ENCODE measurements at regions not wholly inside any gene's neighbourhood (a gene's known extent, or its start where the extent isn't known, plus 50 kb on each side); places are given as distances from the start of the nearest gene placed in this dataset.
"Not testable (repeated sequence)": the region's sequence is repeated elsewhere in the genome, so short reads cannot be mapped to it uniquely, and the experiment has no call there.

DNA sequence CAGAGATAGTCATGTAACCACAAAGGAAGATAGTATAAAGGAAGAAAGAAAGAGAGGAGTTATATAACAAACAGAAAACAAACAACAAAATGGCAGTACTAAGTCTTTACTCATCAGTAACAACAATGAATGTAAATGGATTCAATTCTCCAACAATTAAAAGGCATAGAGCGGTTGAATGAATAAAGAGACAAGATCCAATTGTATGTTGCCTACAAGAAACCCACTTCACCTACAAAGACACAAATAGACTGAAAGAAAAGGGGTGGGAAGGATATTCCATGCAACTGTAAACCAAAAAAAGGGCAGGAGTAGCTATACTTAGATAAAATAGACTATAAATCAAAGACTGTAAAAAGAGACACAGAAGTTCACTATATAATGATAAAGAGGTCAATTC lies 157.3 kb upstream of the CREB1 start:
- H3K27me3 ChIP-seq (ENCODE audit: control insufficient read depth, insufficient read depth, low read length): no peaks in the 10 kb centered on the region
- H3K27ac ChIP-seq (ENCODE audit: low read depth, low read length): no peak overlapping the region
- no peak overlapping the region for H3K4me3 ChIP-seq (ENCODE audit: low read depth, low read length)
- 0 out of 2 replicates have a peak, but pooled peaks cover 6% of the 10 kb centered on the region for H3K4me1 ChIP-seq (ENCODE audit: control insufficient read depth, insufficient read depth, low read length)
- no peaks in the 10 kb centered on the region for H3K36me3 ChIP-seq (ENCODE audit: control insufficient read depth, insufficient read depth, low read length)
- H3K9me3 ChIP-seq (ENCODE audit: control insufficient read depth, insufficient read depth, low read length): no peaks in the 10 kb centered on the region
- H3K9ac ChIP-seq (ENCODE audit: low read depth, low read length): no peak overlapping the region

DNA sequence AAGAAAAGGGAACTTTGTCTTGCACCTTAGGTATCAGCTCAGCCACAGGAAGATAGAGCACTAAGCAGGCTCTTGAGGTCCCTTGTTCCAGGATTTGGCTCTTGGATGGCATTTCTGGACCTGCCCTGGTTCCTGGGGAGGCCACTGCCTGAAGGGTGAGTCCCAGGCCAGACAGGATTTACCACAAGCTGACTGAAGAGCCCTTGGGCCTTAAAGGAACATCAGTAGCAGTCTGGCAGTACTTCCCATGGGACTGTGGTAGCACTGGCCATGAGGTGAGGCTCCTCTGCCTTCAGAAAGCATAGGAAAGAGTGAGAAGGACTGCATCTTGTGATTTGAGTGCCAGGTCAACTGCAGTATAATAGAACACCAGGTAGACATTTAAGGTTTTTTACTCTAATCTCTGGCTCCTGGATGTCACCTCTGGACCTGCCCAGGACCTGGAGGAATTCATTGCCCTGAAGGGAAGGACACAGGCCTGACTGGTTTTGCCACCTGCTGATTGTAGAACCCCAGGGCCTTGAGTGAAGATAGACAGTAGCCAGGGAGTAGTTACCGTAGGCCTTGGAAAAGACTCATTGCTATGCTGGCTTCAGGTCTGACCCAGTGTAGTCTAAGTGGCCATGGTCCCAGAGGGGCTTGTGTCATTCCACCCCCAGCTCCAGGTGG lies 154.4 kb upstream of the CREB1 start:
- Histone ChIP-seq H3K27ac (ENCODE audit: low read depth, low read length) (no peak overlapping the region), H3K27me3 (ENCODE audit: control insufficient read depth, insufficient read depth, low read length) (no peaks in the 10 kb centered on the region), H3K4me3 (ENCODE audit: low read depth, low read length) (no peak overlapping the region), H3K9ac (ENCODE audit: low read depth, low read length) (no peak overlapping the region), H3K36me3 (ENCODE audit: control insufficient read depth, insufficient read depth, low read length) (no peaks in the 10 kb centered on the region), H3K9me3 (ENCODE audit: control insufficient read depth, insufficient read depth, low read length) (no peaks in the 10 kb centered on the region), H3K4me1 (ENCODE audit: control insufficient read depth, insufficient read depth, low read length) (no peaks in the 10 kb centered on the region)

DNA sequence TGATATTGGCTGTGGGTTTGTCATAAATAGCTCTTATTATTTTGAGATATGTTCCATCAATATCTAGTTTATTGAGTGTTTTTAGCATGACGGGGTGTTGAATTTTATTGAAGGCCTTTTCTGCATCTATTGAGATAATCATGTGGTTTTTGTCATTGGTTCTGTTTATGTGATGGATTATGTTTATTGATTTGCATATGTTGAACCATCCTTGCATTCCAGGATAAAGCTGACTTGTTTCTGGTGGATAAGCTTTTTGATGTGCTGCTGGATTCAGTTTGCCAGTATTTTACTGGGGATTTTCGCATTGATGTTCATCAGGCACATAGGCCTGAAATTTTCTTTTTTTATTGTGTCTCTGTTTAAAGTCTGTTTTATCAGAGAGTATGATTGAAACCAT lies 151.1 kb upstream of the CREB1 start:
- not testable (repeated sequence) for H3K4me3 ChIP-seq (ENCODE audit: low read depth, low read length); H3K27me3 ChIP-seq (ENCODE audit: control insufficient read depth, insufficient read depth, low read length); H3K36me3 ChIP-seq (ENCODE audit: control insufficient read depth, insufficient read depth, low read length); H3K9me3 ChIP-seq (ENCODE audit: control insufficient read depth, insufficient read depth, low read length); H3K27ac ChIP-seq (ENCODE audit: low read depth, low read length); H3K9ac ChIP-seq (ENCODE audit: low read depth, low read length); H3K4me1 ChIP-seq (ENCODE audit: control insufficient read depth, insufficient read depth, low read length)

DNA sequence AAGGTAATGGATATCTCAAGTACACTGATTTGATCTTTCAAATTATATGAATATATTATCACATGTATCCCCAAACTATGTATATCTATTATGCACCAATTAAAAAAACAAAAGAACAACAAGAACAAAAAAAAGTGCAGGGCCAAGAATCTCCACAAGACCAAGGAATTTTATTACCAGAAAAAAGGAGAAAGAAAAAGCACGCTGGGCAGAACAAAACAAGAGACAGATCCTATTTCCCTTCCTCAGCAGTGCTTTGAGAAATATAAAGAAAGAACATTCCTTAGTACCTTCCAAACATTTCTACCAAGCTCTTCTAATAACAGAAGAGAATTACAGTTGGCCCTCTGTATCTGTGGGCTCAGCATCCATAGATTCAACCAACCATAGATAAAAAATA lies 144.7 kb upstream of the CREB1 start:
- Histone ChIP-seq H3K9me3 (ENCODE audit: control insufficient read depth, insufficient read depth, low read length) (no peaks in the 10 kb centered on the region), H3K36me3 (ENCODE audit: control insufficient read depth, insufficient read depth, low read length) (no peaks in the 10 kb centered on the region), H3K4me1 (ENCODE audit: control insufficient read depth, insufficient read depth, low read length) (peaks cover 10% of the 10 kb centered on the region), H3K4me3 (ENCODE audit: low read depth, low read length) (no peak overlapping the region), H3K9ac (ENCODE audit: low read depth, low read length) (no peak overlapping the region), H3K27ac (ENCODE audit: low read depth, low read length) (no peak overlapping the region), H3K27me3 (ENCODE audit: control insufficient read depth, insufficient read depth, low read length) (no peaks in the 10 kb centered on the region)

DNA sequence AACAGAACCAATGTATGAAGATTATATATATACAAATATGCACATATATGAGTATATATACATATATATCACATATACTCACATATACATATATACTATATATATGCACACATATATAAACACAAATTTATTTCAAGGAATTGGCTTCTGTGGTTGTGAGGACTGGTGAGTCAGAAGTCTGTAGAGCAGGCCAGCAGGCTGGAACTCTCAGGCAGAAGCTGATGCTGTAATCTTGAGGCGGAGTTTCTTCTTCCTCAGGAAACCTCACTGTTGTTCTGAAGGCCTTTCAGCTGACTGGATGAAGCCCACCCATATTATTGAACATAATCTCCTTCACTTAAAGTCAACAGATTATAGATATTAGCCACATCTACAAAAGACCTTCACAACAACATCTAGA lies 143.9 kb upstream of the CREB1 start:
- Histone ChIP-seq H3K27ac (ENCODE audit: low read depth, low read length) (no peak overlapping the region), H3K9me3 (ENCODE audit: control insufficient read depth, insufficient read depth, low read length) (no peaks in the 10 kb centered on the region), H3K27me3 (ENCODE audit: control insufficient read depth, insufficient read depth, low read length) (no peaks in the 10 kb centered on the region), H3K4me3 (ENCODE audit: low read depth, low read length) (no peak overlapping the region), H3K9ac (ENCODE audit: low read depth, low read length) (no peak overlapping the region), H3K4me1 (ENCODE audit: control insufficient read depth, insufficient read depth, low read length) (peaks cover 10% of the 10 kb centered on the region), H3K36me3 (ENCODE audit: control insufficient read depth, insufficient read depth, low read length) (no peaks in the 10 kb centered on the region)

GRCh38 chr2:207387001-207387571 lies 142.7 kb upstream of the CREB1 start:
- H3K4me1 ChIP-seq (ENCODE audit: control insufficient read depth, insufficient read depth, low read length): peaks cover 10% of the 10 kb centered on the region
- H3K4me3 ChIP-seq (ENCODE audit: low read depth, low read length): no peak overlapping the region
- H3K27me3 ChIP-seq (ENCODE audit: control insufficient read depth, insufficient read depth, low read length): no peaks in the 10 kb centered on the region
- no peaks in the 10 kb centered on the region for H3K9me3 ChIP-seq (ENCODE audit: control insufficient read depth, insufficient read depth, low read length)
- H3K27ac ChIP-seq (ENCODE audit: low read depth, low read length): no peak overlapping the region
- H3K36me3 ChIP-seq (ENCODE audit: control insufficient read depth, insufficient read depth, low read length): no peaks in the 10 kb centered on the region
- no peak overlapping the region for H3K9ac ChIP-seq (ENCODE audit: low read depth, low read length)

GRCh38 chr2:207390302-207391095 lies 139.3 kb upstream of the CREB1 start:
- H3K4me1 ChIP-seq (ENCODE audit: control insufficient read depth, insufficient read depth, low read length): peaks cover 5% of the 10 kb centered on the region; the same call in 1 of the 2 replicates
- H3K9me3 ChIP-seq (ENCODE audit: control insufficient read depth, insufficient read depth, low read length): no peaks in the 10 kb centered on the region
- H3K9ac ChIP-seq (ENCODE audit: low read depth, low read length): no peak overlapping the region
- H3K27me3 ChIP-seq (ENCODE audit: control insufficient read depth, insufficient read depth, low read length): no peaks in the 10 kb centered on the region
- H3K27ac ChIP-seq (ENCODE audit: low read depth, low read length): no peak overlapping the region
- H3K36me3 ChIP-seq (ENCODE audit: control insufficient read depth, insufficient read depth, low read length): no peaks in the 10 kb centered on the region
- no peak overlapping the region for H3K4me3 ChIP-seq (ENCODE audit: low read depth, low read length)

DNA sequence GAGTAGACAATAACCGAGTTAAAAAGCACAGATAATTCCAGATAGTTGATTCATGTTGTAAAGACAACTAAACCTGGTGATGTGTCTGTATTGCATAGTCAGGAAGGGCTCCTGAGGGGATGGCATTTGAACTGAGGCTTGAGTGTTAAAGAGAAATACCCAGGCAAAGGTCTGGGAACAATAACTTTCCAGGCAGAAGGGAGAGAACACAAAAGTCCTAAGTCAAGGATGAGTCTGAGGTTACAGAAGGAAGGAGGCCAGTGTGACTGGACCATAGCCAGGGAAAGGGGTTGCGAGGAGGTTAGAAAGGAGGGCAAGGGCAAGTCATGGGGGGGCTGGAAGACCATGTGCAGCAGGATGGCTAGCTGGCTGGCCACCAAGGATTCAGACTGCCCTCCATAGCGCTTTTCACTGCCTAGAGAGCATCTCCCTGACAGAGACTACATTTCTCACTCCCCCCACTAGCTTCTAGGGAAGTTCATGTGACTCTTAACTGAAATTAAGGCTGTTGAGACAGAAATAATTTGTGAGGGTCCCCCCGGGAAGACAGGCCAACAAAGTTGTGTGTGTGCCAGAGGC lies 135.5 kb upstream of the CREB1 start:
- 0 out of 2 replicates have a peak, but pooled peaks cover 4% of the 10 kb centered on the region for H3K4me1 ChIP-seq (ENCODE audit: control insufficient read depth, insufficient read depth, low read length)
- no peaks in the 10 kb centered on the region for H3K36me3 ChIP-seq (ENCODE audit: control insufficient read depth, insufficient read depth, low read length)
- no peaks in the 10 kb centered on the region for H3K27me3 ChIP-seq (ENCODE audit: control insufficient read depth, insufficient read depth, low read length)
- H3K27ac ChIP-seq (ENCODE audit: low read depth, low read length): no peak overlapping the region
- no peak overlapping the region for H3K9ac ChIP-seq (ENCODE audit: low read depth, low read length)
- H3K4me3 ChIP-seq (ENCODE audit: low read depth, low read length): no peak overlapping the region
- no peaks in the 10 kb centered on the region for H3K9me3 ChIP-seq (ENCODE audit: control insufficient read depth, insufficient read depth, low read length)

DNA sequence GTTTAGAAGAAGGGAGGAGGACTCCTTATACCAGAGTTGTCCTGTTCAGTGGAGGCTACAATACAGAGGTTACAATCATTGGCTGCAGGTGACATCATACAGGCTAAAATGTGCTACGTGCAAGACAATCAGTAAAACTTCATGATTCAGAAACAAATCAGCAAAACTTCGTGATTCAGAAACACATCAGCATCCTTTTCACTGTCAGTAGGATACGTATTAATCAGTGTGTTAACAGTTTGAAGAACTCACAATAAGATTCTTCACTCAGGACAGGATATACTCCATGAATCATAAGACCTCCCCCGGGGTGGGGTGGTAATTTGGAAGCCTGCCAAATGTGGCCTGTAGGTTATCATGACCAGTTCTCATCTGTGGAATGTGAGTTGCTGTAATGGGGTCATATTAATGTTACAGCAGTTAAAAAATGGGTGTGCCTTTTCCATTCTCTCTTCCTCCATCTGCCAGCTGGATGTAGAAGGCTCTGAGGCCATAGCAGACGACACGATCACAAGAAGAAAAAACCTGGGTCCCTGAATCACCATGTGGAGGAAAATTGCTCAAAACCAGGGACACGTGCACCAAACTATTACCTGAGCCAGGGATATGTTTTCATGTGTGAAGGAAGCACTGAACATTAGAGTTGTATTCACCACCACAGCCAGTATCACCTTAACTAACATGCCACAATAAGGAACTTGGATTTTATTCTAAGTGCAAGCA lies 134.8 kb upstream of the CREB1 start:
- Histone ChIP-seq H3K27ac (ENCODE audit: low read depth, low read length) (no peak overlapping the region), H3K4me1 (ENCODE audit: control insufficient read depth, insufficient read depth, low read length) (0 out of 2 replicates have a peak, but pooled peaks cover 4% of the 10 kb centered on the region), H3K27me3 (ENCODE audit: control insufficient read depth, insufficient read depth, low read length) (no peaks in the 10 kb centered on the region), H3K9ac (ENCODE audit: low read depth, low read length) (no peak overlapping the region), H3K36me3 (ENCODE audit: control insufficient read depth, insufficient read depth, low read length) (no peaks in the 10 kb centered on the region), H3K9me3 (ENCODE audit: control insufficient read depth, insufficient read depth, low read length) (no peaks in the 10 kb centered on the region), H3K4me3 (ENCODE audit: low read depth, low read length) (no peak overlapping the region)

GRCh38 chr2:207395535-207396251 lies 134.1 kb upstream of the CREB1 start:
- Histone ChIP-seq H3K9ac (ENCODE audit: low read depth, low read length) (no peak overlapping the region), H3K4me3 (ENCODE audit: low read depth, low read length) (no peak overlapping the region), H3K36me3 (ENCODE audit: control insufficient read depth, insufficient read depth, low read length) (no peaks in the 10 kb centered on the region), H3K4me1 (ENCODE audit: control insufficient read depth, insufficient read depth, low read length) (peaks cover 5% of the 10 kb centered on the region; the same call in 1 of the 2 replicates), H3K9me3 (ENCODE audit: control insufficient read depth, insufficient read depth, low read length) (no peaks in the 10 kb centered on the region), H3K27me3 (ENCODE audit: control insufficient read depth, insufficient read depth, low read length) (no peaks in the 10 kb centered on the region), H3K27ac (ENCODE audit: low read depth, low read length) (no peak overlapping the region)

All from HUES48 (cell line).